ENCODE measurements at regions not wholly inside any gene's neighbourhood (a gene's known extent, or its start where the extent isn't known, plus 50 kb on each side); places are given as distances from the start of the nearest gene placed in this dataset.

GRCh38 chr20:17823409-17824144, 123.8 kb downstream of the BANF2 start:
- Histone ChIP-seq H3K36me3 (ENCODE audit: control insufficient read depth in 2 of 2, insufficient read depth in 1 of 2, low read length in 2 of 2) (no peaks in the 10 kb centered on the region), H3K4me1 (ENCODE audit: control insufficient read depth, insufficient read depth, low read length) (no peaks in the 10 kb centered on the region), H3K9me3 (ENCODE audit: control insufficient read depth, insufficient read depth, low read depth, low read length) (no peaks in the 10 kb centered on the region), H3K27ac (ENCODE audit: extremely low read depth, low read depth, low read length) (no peak overlapping the region), H3K4me3 (ENCODE audit: low read depth, low read length) (no peak overlapping the region)
- TF ChIP-seq PRDM6 (tag by site-specific recombination; IDR thresholded peaks at IDR 0.05) (no peak), HOXD13 (CRISPR knock-in tag; IDR thresholded peaks at IDR 0.05; ENCODE audit: borderline replicate concordance) (no peak), ZNF791 (tag by site-specific recombination; IDR thresholded peaks at IDR 0.05) (no peak), ZNF404 (tag by site-specific recombination; IDR thresholded peaks at IDR 0.05) (no peak), ZNF121 (tag by site-specific recombination; IDR thresholded peaks at IDR 0.05) (no peak), ZNF416 (tag by site-specific recombination; IDR thresholded peaks at IDR 0.05) (no peak), CTCF (tag by site-specific recombination; IDR thresholded peaks at IDR 0.05) (no peak), ZNF670 (tag by site-specific recombination; IDR thresholded peaks at IDR 0.05; ENCODE audit: low read depth) (no peak), SP7 (tag by site-specific recombination; IDR thresholded peaks at IDR 0.05) (no peak), ZBTB26 (tag by site-specific recombination; optimal IDR thresholded peaks at IDR 0.05) (no peak), ZNF645 (tag by site-specific recombination; IDR thresholded peaks at IDR 0.05) (no peak), ZNF777 (tag by site-specific recombination; IDR thresholded peaks at IDR 0.05; ENCODE audit: borderline replicate concordance) (no peak), GLIS1 (tag by site-specific recombination; IDR thresholded peaks at IDR 0.05) (no peak), ZNF629 (tag by site-specific recombination; IDR thresholded peaks at IDR 0.05) (no peak), BCL11A (tag by site-specific recombination; IDR thresholded peaks at IDR 0.05; ENCODE audit: low read depth) (no peak)
- ChIA-PET POLR2A (no interaction called here), CTCF (interaction anchor here (0.6 kb wide), 1 partner anchor 71 kb away, joined by 5 read pairs; no protein-coding TSS in a partner anchor)

GRCh38 chr20:17822540-17823408, 123.0 kb downstream of the BANF2 start:
- Histone ChIP-seq H3K4me1 (ENCODE audit: control insufficient read depth, insufficient read depth, low read length) (no peaks in the 10 kb centered on the region), H3K4me3 (ENCODE audit: low read depth, low read length) (no peak overlapping the region), H3K36me3 (ENCODE audit: control insufficient read depth in 2 of 2, insufficient read depth in 1 of 2, low read length in 2 of 2) (no peaks in the 10 kb centered on the region), H3K27ac (ENCODE audit: extremely low read depth, low read depth, low read length) (no peak overlapping the region), H3K9me3 (ENCODE audit: control insufficient read depth, insufficient read depth, low read depth, low read length) (no peaks in the 10 kb centered on the region)
- ChIA-PET POLR2A (no interaction called here), CTCF (interaction anchor here (0.6 kb wide), 1 partner anchor 76 kb away, joined by 3 read pairs; no protein-coding TSS in a partner anchor)
- TF ChIP-seq ZSCAN16 (tag by site-specific recombination; IDR thresholded peaks at IDR 0.05) (no peak), TRIM28 (IDR thresholded peaks at IDR 0.05; ENCODE audit: borderline replicate concordance, low read length) (no peak), PATZ1 (tag by site-specific recombination; IDR thresholded peaks at IDR 0.05) (no peak), ZXDB (tag by site-specific recombination; IDR thresholded peaks at IDR 0.05) (no peak), AEBP2 (tag by site-specific recombination; IDR thresholded peaks at IDR 0.05; ENCODE audit: borderline replicate concordance) (no peak), BCL6B (tag by site-specific recombination; IDR thresholded peaks at IDR 0.05) (no peak), ZNF544 (tag by site-specific recombination; IDR thresholded peaks at IDR 0.05) (no peak), ZNF155 (tag by site-specific recombination; IDR thresholded peaks at IDR 0.05) (no peak)

Measured in HEK293 (cell line).